ENCODE measurements at regions not wholly inside any gene's neighbourhood (a gene's known extent, or its start where the extent isn't known, plus 50 kb on each side); places are given as distances from the start of the nearest gene placed in this dataset.

DNA sequence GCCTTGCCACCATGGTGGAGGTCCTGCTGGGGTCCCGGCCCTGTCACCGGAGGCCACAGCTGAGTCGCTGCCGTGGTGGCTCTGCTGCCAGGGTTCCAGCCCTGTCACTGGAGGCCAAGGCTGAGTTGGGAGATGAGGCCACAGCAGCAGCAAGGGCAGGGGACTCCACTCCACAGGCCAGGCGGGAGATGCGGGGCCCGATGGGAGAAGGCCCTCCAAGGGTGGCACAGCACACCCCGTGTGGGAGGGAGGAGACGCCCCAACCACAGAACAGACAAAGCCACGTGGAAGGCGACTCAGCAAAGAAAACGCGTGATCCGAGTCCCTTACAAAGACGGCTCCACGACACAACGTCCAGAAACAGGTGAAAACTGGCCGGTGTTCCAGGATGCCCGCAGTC is 159.3 kb downstream of the BRD1 start:
- TF ChIP-seq POLR2AphosphoS5 (IDR thresholded peaks at IDR 0.05; ENCODE audit: low read depth) = no peak
- TF ChIP-seq GABPA (IDR thresholded peaks at IDR 0.05; ENCODE audit: low read depth) = no peak
- no peak for TF ChIP-seq REST (IDR thresholded peaks at IDR 0.05; ENCODE audit: insufficient replicate concordance, low read depth)
- no peak for TF ChIP-seq CTCF (IDR thresholded peaks at IDR 0.05; ENCODE audit: insufficient read depth, low read length)
- TF ChIP-seq SPI1 (IDR thresholded peaks at IDR 0.05; ENCODE audit: borderline replicate concordance, low read depth) = no peak
- Histone ChIP-seq H3K27me3 (ENCODE audit: insufficient read depth, poor library complexity, severe bottlenecking) (peaks cover 33% of the 10 kb centered on the region), H3K27ac (replicated peaks) (no peak overlapping the region)

DNA sequence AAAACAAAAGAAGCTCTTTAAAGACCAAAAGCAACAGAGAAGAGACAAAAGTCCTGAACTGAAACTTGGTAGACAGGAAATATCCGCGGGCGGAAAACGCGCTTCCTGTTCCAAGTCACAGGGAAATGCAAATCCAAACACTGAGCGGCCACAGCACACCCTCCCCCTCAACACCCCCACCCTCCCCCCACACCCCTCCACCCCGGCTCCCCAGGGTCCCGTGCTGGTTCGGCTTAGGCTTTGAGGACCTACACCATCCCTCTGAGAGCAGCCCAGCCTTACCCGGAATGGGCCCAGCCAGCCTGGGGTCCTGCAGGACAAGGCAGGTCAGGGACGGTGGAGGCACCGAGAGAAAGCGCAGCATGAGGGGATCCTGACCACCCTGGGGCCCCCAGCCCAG is 160.4 kb downstream of the BRD1 start:
- TF ChIP-seq REST (IDR thresholded peaks at IDR 0.05; ENCODE audit: insufficient replicate concordance, low read depth) (no peak), CTCF (IDR thresholded peaks at IDR 0.05; ENCODE audit: insufficient read depth, low read length) (no peak), POLR2AphosphoS5 (IDR thresholded peaks at IDR 0.05; ENCODE audit: low read depth) (no peak), SPI1 (IDR thresholded peaks at IDR 0.05; ENCODE audit: borderline replicate concordance, low read depth) (no peak), GABPA (IDR thresholded peaks at IDR 0.05; ENCODE audit: low read depth) (no peak)
- H3K27ac ChIP-seq (replicated peaks) = no peak overlapping the region
- H3K4me3 ChIP-seq (replicated peaks; ENCODE audit: insufficient read depth, low read length) = no peak overlapping the region
- H3K27me3 ChIP-seq (ENCODE audit: insufficient read depth, poor library complexity, severe bottlenecking) = peaks cover 33% of the 10 kb centered on the region
- DNase-seq (ENCODE audit: low read depth in 1 of 2, low spot score in 1 of 2) = no peak

More for the DNA sequence above, 159.3 kb downstream of the BRD1 start:
- no peak for DNase-seq (ENCODE audit: low read depth in 1 of 2, low spot score in 1 of 2)
- no peak overlapping the region for H3K4me3 ChIP-seq (replicated peaks; ENCODE audit: insufficient read depth, low read length)

DNA sequence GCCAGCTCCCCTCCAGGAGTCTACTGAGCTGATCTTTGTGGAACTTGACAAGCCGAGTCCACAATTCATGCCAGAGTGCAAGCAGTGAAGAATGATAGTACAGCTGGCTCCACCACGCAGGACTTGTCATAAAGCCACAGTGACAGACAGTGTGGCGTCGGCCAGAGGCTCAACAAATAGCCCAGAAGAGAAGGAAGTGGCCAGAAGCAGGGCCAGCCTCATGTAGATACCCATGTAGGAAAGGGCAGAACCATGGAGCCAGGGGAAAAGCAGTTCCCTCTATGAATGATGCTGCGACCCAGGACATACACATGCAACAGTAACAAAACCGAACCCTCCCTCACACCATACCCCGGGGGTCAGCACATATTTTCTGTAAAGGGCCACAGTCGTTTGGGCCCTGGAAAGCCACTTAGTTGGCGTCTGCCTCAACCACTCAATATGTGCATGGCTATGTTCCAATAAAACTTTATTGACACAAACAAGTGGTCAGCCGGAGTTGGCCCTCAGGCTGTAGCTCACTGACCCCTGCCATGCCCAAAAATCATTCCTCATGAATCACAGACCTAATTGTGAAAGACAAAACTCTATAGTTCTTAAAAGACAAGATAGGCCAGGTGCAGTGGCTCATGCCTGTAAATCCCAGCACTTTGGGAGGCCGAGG is 161.4 kb downstream of the BRD1 start:
- TF ChIP-seq REST (IDR thresholded peaks at IDR 0.05; ENCODE audit: insufficient replicate concordance, low read depth) = no peak
- TF ChIP-seq POLR2AphosphoS5 (IDR thresholded peaks at IDR 0.05; ENCODE audit: low read depth) = no peak
- no peak for TF ChIP-seq CTCF (IDR thresholded peaks at IDR 0.05; ENCODE audit: insufficient read depth, low read length)
- TF ChIP-seq GABPA (IDR thresholded peaks at IDR 0.05; ENCODE audit: low read depth) = no peak
- no peak for TF ChIP-seq SPI1 (IDR thresholded peaks at IDR 0.05; ENCODE audit: borderline replicate concordance, low read depth)
- peaks cover 27% of the 10 kb centered on the region for H3K27me3 ChIP-seq (ENCODE audit: insufficient read depth, poor library complexity, severe bottlenecking)
- no peak overlapping the region for H3K4me3 ChIP-seq (replicated peaks; ENCODE audit: insufficient read depth, low read length)
- no peak for DNase-seq (ENCODE audit: low read depth in 1 of 2, low spot score in 1 of 2)
- no peak overlapping the region for H3K27ac ChIP-seq (replicated peaks)

Data from HL-60 (cell line).